Testis (tissue), 2 donors: ENCODE measurements at regions not wholly inside any gene's neighbourhood (a gene's known extent, or its start where the extent isn't known, plus 50 kb on each side); places are given as distances from the start of the nearest gene placed in this dataset.

ENCODE experiments used
- DNase-seq: peaks from one replicate; pipeline ENCODE4 v3.0.0-alpha.2; 2019
- H3K27ac ChIP-seq, 2 donors: fragments of 200-600 bp; sonication (generic); one replicate each; pipeline ENCODE4 v1.5.1; 2019
- H3K27me3 ChIP-seq: fragments of 200-600 bp; sonication (generic); one replicate; pipeline ENCODE4 v1.5.1; 2019
- H3K36me3 ChIP-seq: fragments of 200-600 bp; sonication (generic); one replicate; pipeline ENCODE4 v1.5.1; 2017; ENCODE audit warnings: low read depth; ENCODE audit errors: missing control alignments
- H3K4me1 ChIP-seq: fragments of 200-600 bp; sonication (generic); one replicate; pipeline ENCODE4 v1.5.1; 2019
- H3K4me3 ChIP-seq, 2 donors: fragments of 200-600 bp; sonication (generic); one replicate each; pipeline ENCODE4 v1.5.1; 2017 to 2019
- H3K9me3 ChIP-seq: fragments of 200-600 bp; sonication (generic); one replicate; pipeline ENCODE4 v1.5.1; 2017
- POLR2A ChIP-seq: fragments of 450-650 bp; IDR thresholded peaks from one replicate; pipeline ENCODE4 v1.6.1; 2017; ENCODE audit warnings: antibody characterized with exemption, mild to moderate bottlenecking, moderate library complexity
- WGBS, 2 donors: methylation state at CpG; one replicate each; pipeline ENCODE4 v1.1.5; 2018; 5-methylcytosine and 5-hydroxymethylcytosine counted together
- intact Hi-C: fragments of 100-400 bp; cut with DNase I; formaldehyde crosslinking; loops from one replicate; pipeline ENCODE4 v1.15.1; 2023; ENCODE audit warnings: low total_unique reads
- TF ChIP-seq, protein P1 (sequence below), 3 experiments: fragments of 450-650 bp in 2 of 3; fragments of 200-600 bp in 1 of 3; sonication (generic) in 1 of 3; IDR thresholded peaks; one replicate each; pipeline ENCODE4 v1.5.1; 2016 to 2019; ENCODE audit warnings: antibody characterized with exemption in 3 of 3, mild to moderate bottlenecking in 2 of 3, moderate library complexity in 1 of 3

DNA sequence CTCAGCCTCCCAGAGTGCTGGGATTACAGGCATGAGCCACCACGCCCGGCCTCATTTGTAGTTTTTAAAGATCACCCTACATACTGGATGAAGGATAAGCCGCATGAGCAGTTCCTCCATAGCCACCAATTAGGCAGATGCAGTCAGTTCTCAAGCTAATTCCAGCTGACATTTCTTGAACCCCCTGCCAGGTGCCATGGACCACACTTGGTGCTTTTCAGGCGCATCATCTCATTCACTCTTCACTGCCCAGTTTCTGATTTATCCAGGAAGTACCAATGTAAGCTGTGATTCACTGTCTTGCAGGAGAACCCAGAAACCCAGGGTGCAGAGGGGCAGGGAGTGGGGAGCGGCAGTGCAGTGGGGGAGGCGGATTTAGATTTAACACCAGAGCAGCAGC lies 56.5 kb upstream of the RASA2 start:
- DNase-seq, result no peak
- Histone ChIP-seq H3K4me1 (peaks cover 36% of the 10 kb centered on the region), H3K27ac (peak overlapping the region in 1 of 2 donors; percentile 25), H3K27me3 (no peaks in the 10 kb centered on the region), H3K36me3 (no peaks in the 10 kb centered on the region), H3K9me3 (no peaks in the 10 kb centered on the region), H3K4me3 (no peak overlapping the region)
- intact Hi-C loops, result no loop called here
- TF ChIP-seq, protein P1, sequence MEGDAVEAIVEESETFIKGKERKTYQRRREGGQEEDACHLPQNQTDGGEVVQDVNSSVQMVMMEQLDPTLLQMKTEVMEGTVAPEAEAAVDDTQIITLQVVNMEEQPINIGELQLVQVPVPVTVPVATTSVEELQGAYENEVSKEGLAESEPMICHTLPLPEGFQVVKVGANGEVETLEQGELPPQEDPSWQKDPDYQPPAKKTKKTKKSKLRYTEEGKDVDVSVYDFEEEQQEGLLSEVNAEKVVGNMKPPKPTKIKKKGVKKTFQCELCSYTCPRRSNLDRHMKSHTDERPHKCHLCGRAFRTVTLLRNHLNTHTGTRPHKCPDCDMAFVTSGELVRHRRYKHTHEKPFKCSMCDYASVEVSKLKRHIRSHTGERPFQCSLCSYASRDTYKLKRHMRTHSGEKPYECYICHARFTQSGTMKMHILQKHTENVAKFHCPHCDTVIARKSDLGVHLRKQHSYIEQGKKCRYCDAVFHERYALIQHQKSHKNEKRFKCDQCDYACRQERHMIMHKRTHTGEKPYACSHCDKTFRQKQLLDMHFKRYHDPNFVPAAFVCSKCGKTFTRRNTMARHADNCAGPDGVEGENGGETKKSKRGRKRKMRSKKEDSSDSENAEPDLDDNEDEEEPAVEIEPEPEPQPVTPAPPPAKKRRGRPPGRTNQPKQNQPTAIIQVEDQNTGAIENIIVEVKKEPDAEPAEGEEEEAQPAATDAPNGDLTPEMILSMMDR (IDR thresholded peaks at IDR 0.05), result no peak
- TF ChIP-seq POLR2A, result no peak
- WGBS, 2 donors, result 92 to 94% methylated on average over 4 to 6 of the region's 6 CpGs

DNA sequence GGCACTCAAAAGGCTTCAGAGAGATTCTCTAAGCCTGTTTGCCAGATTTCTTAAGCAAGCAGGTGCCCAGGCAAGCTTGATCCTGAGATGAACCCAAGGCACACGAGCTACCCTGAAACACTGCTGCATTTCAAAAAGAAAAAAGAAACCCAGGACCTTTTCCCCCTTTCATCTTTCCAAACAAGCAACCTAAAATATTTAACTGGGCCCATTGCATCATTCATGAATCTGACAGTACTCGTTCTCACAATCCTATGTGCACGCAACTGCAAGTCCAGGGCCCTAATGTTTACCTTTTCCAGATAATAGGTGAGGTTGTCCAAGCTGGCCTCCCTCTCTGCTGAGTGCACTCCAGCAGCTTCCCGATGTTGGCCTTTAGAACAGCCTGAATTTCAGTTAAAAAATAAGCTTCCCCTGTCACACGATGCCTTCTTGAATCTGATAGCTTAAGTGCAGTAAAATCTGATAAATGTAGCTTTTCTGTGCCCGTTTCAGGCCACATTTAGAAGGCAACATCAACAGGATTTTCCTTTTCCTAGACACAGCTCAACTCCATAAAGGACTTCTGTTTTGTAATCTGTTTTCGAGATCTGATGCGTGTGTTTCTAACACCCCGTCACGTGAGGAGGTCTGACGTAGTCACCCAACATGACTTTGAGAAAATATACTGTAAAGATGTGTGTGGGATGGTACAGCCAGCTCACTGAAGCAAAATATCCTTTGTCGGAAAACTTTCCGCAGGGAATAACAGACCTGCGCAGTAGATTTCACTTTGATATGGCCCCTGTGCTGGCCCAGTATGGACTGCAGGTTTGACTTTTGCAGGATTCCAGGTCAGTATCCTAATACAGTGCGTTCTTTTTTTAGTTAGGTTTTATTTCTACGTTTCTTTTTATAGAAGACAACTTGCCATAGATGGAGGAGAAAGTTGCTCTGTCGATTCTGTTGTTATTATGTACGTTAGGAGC lies 55.1 kb upstream of the RASA2 start:
- intact Hi-C loops, result no loop called here
- DNase-seq, result peak; percentile 51
- Histone ChIP-seq H3K36me3 (no peaks in the 10 kb centered on the region), H3K4me3 (no peak overlapping the region), H3K9me3 (no peaks in the 10 kb centered on the region), H3K27ac (peak overlapping the region; percentile 77 to 81), H3K4me1 (peaks cover 35% of the 10 kb centered on the region), H3K27me3 (no peaks in the 10 kb centered on the region)
- 57 to 58% methylated on average over 18 of the region's 18 CpGs for WGBS, 2 donors
- TF ChIP-seq, protein P1 (IDR thresholded peaks at IDR 0.05), result no peak
- TF ChIP-seq POLR2A, result no peak

DNA sequence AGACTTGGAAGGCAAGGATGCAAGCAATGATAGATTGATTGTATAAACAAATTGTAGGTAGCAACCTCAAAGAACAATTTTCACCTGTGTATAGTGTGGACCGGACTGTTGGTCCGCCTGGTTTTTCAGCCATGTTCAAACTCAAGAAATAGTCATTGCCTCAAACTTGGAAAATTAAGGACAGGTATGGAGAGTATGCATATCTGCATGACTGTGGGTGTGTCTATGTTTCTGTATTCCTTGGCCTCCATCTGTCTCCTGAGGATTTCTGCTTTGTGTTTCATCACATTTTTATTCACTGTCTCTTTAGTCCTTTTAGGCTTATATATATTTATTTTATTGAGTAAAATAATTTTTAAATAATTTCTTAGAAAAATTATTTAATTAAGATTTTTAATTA lies 53.9 kb upstream of the RASA2 start:
- Histone ChIP-seq H3K36me3 (no peaks in the 10 kb centered on the region), H3K4me1 (peaks cover 25% of the 10 kb centered on the region), H3K9me3 (no peaks in the 10 kb centered on the region), H3K4me3 (no peak overlapping the region), H3K27ac (peak overlapping the region; percentile 77 to 81), H3K27me3 (no peaks in the 10 kb centered on the region)
- 88 to 100% methylated on average over 2 of the region's 2 CpGs for WGBS, 2 donors
- no peak for TF ChIP-seq POLR2A
- TF ChIP-seq, protein P1 (IDR thresholded peaks at IDR 0.05), result no peak
- no peak for DNase-seq
- intact Hi-C loops, result no loop called here

DNA sequence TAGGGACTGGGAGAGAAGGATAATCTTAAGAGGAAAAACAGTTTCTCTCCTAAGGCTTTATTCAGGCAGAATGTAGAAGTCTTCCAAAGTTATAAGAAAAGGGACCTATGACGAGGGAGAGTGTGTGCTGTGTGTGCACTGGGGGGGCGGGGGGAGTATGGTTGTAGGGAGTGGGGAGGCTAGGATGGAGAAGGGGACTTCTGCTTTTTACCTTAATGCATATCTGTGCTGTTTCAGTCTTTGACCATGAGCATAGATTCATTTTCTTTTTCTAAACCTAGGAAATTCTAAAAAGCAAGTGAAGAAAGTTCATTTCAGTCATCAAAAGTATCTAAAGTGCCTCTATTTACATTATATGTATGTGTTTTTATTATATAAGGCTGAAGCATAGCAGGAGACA lies 52.6 kb upstream of the RASA2 start:
- TF ChIP-seq, protein P1 (IDR thresholded peaks at IDR 0.05), result no peak
- TF ChIP-seq POLR2A, result no peak

More for the DNA sequence above, 52.6 kb upstream of the RASA2 start:
- H3K9me3 ChIP-seq, result no peaks in the 10 kb centered on the region
- intact Hi-C loops, result no loop called here
- 84 to 97% methylated on average over 2 of the region's 2 CpGs for WGBS, 2 donors
- no peak overlapping the region for H3K4me3 ChIP-seq
- H3K27ac ChIP-seq, result peak overlapping the region in 1 of 2 donors; percentile 77
- no peaks in the 10 kb centered on the region for H3K36me3 ChIP-seq
- H3K4me1 ChIP-seq, result peaks cover 29% of the 10 kb centered on the region
- no peaks in the 10 kb centered on the region for H3K27me3 ChIP-seq
- no peak for DNase-seq
